Activated CD8-positive, alpha-beta T cell treated with anti-CD3 and anti-CD28 coated beads for 36 hours (primary cell): ENCODE measurements at regions not wholly inside any gene's neighbourhood (a gene's known extent, or its start where the extent isn't known, plus 50 kb on each side); places are given as distances from the start of the nearest gene placed in this dataset.

Source experiments
- ATAC-seq: fragments of 200-7000 bp; cut with Tn5 transposase; one replicate; pipeline ENCODE4 v1.10.0; 2021; ENCODE audit warnings: mild to moderate bottlenecking, moderate library complexity
- CTCF ChIA-PET: fragments of 350-600 bp; sonication (Branson Sonifier 250); formaldehyde crosslinking; loops from one replicate; lab custom pipeline; 2021; ENCODE audit warnings: antibody characterized with exemption; lab: Charles Lee
- POLR2A ChIA-PET: fragments of 350-600 bp; sonication (Branson Sonifier 250); formaldehyde crosslinking; loops from one replicate; lab custom pipeline; 2021; ENCODE audit warnings: antibody characterized with exemption; lab: Charles Lee
- DNase-seq: peaks from one replicate; pipeline ENCODE4 v3.0.0-alpha.2; 2020
- H3K27ac Mint-ChIP-seq: one replicate; pipeline ENCODE4 v1.8.0; 2021; ENCODE audit warnings: mild to moderate bottlenecking, mixed read lengths
- H3K27me3 Mint-ChIP-seq: one replicate; pipeline ENCODE4 v1.8.0; 2021; ENCODE audit warnings: mixed read lengths
- H3K36me3 Mint-ChIP-seq: one replicate; pipeline ENCODE4 v1.8.0; 2021; ENCODE audit warnings: low read depth, mixed read lengths
- H3K4me1 Mint-ChIP-seq: one replicate; pipeline ENCODE4 v1.8.0; 2021; ENCODE audit warnings: low read depth, mixed read lengths
- H3K4me3 Mint-ChIP-seq: one replicate; pipeline ENCODE4 v1.8.0; 2021; ENCODE audit warnings: mild to moderate bottlenecking, moderate library complexity, mixed read lengths
- H3K9me3 Mint-ChIP-seq: one replicate; pipeline ENCODE4 v1.8.0; 2021; ENCODE audit warnings: mixed read lengths
- intact Hi-C: fragments of 100-400 bp; cut with micrococcal nuclease; formaldehyde crosslinking; loops from one replicate; pipeline ENCODE4 v1.10.0; 2022
- TF ChIP-seq, protein P1 (sequence below): fragments of 200-600 bp; IDR thresholded peaks from one replicate; pipeline ENCODE4 v1.8.0; 2022; ENCODE audit warnings: antibody characterized with exemption, mild to moderate bottlenecking

DNA sequence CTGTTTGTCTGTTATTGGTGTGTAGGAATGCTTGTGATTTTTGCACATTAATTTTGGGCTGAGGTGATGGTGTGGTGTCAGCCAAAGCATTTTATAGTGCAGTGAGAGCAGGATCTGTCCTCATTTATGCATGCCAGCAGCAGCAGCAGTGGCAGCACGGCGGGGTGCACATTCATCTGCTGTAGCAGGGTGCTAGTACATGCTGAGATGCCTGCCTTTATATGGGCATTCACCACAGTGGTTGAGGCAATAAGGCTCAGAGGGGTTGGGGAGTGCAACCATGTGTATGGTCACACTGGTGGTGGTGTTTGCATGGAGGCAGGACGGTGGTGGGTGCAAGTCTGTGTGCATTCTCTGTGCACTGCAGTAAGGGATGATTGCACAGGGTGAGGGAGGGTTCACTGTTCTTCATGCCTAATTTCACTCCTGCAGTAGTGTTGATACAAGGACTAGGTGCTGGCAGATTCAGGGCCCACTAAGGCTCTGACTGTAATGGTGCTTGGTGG, 129.3 kb upstream of the SYNCRIP start:
- no peak overlapping the region for H3K27ac Mint-ChIP-seq
- TF ChIP-seq, protein P1, sequence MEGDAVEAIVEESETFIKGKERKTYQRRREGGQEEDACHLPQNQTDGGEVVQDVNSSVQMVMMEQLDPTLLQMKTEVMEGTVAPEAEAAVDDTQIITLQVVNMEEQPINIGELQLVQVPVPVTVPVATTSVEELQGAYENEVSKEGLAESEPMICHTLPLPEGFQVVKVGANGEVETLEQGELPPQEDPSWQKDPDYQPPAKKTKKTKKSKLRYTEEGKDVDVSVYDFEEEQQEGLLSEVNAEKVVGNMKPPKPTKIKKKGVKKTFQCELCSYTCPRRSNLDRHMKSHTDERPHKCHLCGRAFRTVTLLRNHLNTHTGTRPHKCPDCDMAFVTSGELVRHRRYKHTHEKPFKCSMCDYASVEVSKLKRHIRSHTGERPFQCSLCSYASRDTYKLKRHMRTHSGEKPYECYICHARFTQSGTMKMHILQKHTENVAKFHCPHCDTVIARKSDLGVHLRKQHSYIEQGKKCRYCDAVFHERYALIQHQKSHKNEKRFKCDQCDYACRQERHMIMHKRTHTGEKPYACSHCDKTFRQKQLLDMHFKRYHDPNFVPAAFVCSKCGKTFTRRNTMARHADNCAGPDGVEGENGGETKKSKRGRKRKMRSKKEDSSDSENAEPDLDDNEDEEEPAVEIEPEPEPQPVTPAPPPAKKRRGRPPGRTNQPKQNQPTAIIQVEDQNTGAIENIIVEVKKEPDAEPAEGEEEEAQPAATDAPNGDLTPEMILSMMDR, result no peak
- no peaks in the 10 kb centered on the region for H3K36me3 Mint-ChIP-seq
- no peak for DNase-seq
- H3K9me3 Mint-ChIP-seq, result peaks cover under 1% of the 10 kb centered on the region
- no peak overlapping the region for H3K4me3 Mint-ChIP-seq
- peaks cover 10% of the 10 kb centered on the region for H3K27me3 Mint-ChIP-seq
- POLR2A ChIA-PET, result no interaction called here
- CTCF ChIA-PET, result no interaction called here
- intact Hi-C loops, result no loop called here
- no peaks in the 10 kb centered on the region for H3K4me1 Mint-ChIP-seq
- no peak for ATAC-seq

DNA sequence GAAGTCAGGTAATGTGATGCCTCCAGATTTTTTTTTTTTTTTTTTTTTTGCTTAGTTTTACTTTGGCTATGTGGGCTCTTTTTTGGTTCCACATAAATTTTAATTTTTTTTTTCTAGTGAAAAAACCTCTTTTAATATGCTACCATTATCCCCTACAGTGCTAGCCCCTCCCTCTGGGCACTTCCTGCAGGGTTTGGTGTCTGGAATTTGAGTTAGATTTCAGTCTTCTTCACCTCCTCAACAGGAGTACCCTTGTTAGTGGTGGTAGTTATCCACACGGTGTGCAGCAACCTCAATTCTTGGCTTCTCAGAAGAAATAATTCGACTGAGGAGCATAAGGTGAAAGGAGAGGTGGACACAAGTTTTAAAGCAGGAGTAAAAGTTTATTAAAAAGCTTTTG, 128.8 kb upstream of the SYNCRIP start:
- H3K36me3 Mint-ChIP-seq, result no peaks in the 10 kb centered on the region
- POLR2A ChIA-PET, result no interaction called here
- intact Hi-C loops, result no loop called here

DNA sequence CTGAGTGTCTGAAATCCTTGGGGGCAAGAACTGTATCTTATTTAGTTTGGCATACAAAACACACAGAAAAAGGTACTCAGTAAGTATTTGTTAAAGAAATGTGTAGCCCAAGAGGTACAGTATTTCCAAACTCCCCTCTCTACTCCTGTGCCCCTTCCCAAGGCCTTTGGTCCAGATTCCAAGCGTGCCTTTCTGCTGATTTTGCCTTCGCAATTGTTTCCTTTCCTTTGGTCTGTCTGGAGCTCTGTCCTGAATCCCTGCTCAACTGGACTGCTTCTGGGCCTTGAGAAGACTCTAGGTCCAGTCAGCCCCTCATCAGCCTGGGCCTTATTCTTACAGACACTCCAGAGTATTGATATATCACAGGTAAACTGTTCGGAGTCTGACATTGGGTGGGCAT, 122.2 kb upstream of the SYNCRIP start:
- intact Hi-C loops, result no loop called here
- CTCF ChIA-PET, result no interaction called here
- no peaks in the 10 kb centered on the region for H3K36me3 Mint-ChIP-seq

More for the DNA sequence above, 128.8 kb upstream of the SYNCRIP start:
- ATAC-seq, result no peak
- no peaks in the 10 kb centered on the region for H3K9me3 Mint-ChIP-seq
- peaks cover 11% of the 10 kb centered on the region for H3K27me3 Mint-ChIP-seq
- no peaks in the 10 kb centered on the region for H3K4me1 Mint-ChIP-seq
- DNase-seq, result no peak
- H3K27ac Mint-ChIP-seq, result no peak overlapping the region
- no peak overlapping the region for H3K4me3 Mint-ChIP-seq
- CTCF ChIA-PET, result no interaction called here
- TF ChIP-seq, protein P1, result no peak

DNA sequence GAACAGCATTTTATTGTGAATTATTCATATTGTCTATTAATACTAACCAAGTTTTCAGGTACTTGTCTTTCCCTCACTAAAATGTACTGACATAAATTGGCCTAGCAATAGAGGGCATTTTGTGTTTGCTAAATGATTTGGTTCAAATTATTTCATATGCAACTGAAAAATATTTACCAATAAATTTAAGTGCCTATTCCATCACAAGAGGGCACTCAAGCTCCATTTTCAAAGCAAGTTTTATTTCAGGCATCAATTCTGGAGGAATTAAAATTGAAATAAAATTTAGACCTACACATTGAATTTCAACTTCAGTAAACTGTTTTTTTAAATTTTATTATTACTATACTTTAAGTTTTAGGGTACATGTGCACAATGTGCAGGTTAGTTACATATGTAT, 114.3 kb upstream of the SYNCRIP start:
- peaks cover 5% of the 10 kb centered on the region for H3K27me3 Mint-ChIP-seq
- no peak overlapping the region for H3K27ac Mint-ChIP-seq
- ATAC-seq (no peak), DNase-seq (no peak)
- no peaks in the 10 kb centered on the region for H3K4me1 Mint-ChIP-seq
- no peaks in the 10 kb centered on the region for H3K9me3 Mint-ChIP-seq
- ChIA-PET POLR2A (no interaction called here), CTCF (no interaction called here)
- H3K36me3 Mint-ChIP-seq, result no peaks in the 10 kb centered on the region
- H3K4me3 Mint-ChIP-seq, result no peak overlapping the region
- intact Hi-C loops, result no loop called here
- TF ChIP-seq, protein P1, result peak; percentile 33

More for the DNA sequence above, 122.2 kb upstream of the SYNCRIP start:
- H3K27me3 Mint-ChIP-seq, result peaks cover 8% of the 10 kb centered on the region
- TF ChIP-seq, protein P1, result no peak
- POLR2A ChIA-PET, result no interaction called here
- DNase-seq (no peak), ATAC-seq (no peak)
- no peaks in the 10 kb centered on the region for H3K4me1 Mint-ChIP-seq
- no peaks in the 10 kb centered on the region for H3K9me3 Mint-ChIP-seq
- H3K27ac Mint-ChIP-seq, result no peak overlapping the region
- no peak overlapping the region for H3K4me3 Mint-ChIP-seq

DNA sequence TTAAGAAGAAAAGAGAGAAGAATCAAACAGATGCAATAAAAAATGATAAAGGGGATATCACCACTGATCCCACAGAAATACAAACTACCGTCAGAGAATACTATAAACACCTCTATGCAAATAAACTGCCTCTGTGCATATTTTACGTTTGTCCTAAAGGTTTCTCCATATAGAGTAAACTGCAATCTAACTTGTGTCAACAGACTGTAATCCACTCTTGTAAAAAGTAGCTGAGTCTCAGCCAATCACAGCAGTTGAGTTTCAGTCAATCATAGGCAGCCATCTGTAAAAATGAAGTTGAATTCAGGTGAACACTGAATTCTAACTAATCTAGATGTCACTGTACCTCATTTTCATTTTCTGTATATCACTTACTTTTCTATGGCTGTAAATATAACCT, 112.2 kb upstream of the SYNCRIP start:
- no peak for ATAC-seq
- H3K27ac Mint-ChIP-seq, result no peak overlapping the region
- no peaks in the 10 kb centered on the region for H3K4me1 Mint-ChIP-seq

More for the DNA sequence above, 112.2 kb upstream of the SYNCRIP start:
- H3K4me3 Mint-ChIP-seq, result no peak overlapping the region
- intact Hi-C loops, result no loop called here
- TF ChIP-seq, protein P1, result no peak
- ChIA-PET POLR2A (no interaction called here), CTCF (no interaction called here)
- DNase-seq, result no peak
- H3K9me3 Mint-ChIP-seq, result no peaks in the 10 kb centered on the region
- H3K36me3 Mint-ChIP-seq, result no peaks in the 10 kb centered on the region
- peaks cover 8% of the 10 kb centered on the region for H3K27me3 Mint-ChIP-seq
